ENCODE measurements at regions not wholly inside any gene's neighbourhood (a gene's known extent, or its start where the extent isn't known, plus 50 kb on each side); places are given as distances from the start of the nearest gene placed in this dataset.

- no peak overlapping the region for H3K9ac ChIP-seq (ENCODE audit: low read length in 2 of 2)
Measured at GRCh38 chr5:110841137-110841536, 102.3 kb downstream of the SLC25A46 start.

DNA sequence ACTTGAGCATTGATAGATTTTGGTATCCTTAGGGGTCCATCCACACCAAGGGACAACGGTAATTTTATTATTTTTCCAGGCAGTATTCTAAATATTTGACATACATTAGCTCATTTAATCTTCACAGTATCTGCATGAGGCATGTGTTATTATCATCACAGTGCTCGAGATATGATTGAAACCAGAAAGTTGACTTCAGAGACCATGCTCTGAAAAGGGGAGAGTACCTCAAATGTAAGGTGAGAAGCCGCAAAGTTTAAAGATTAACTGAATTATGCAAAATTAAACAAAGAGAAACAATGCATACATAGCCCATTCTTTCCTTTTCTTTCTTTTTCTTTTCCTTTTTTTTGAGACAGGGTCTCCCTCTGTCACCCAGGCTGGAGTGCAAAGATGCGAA, 104.1 kb downstream of the SLC25A46 start:
- no peak overlapping the region for H3K27ac ChIP-seq (ENCODE audit: low read length)

More at GRCh38 chr5:110841137-110841536, 102.3 kb downstream of the SLC25A46 start:
- H3K4me1 ChIP-seq (ENCODE audit: control insufficient read depth, insufficient read depth, low read length): peaks cover 14% of the 10 kb centered on the region
- H3K9me3 ChIP-seq (ENCODE audit: control insufficient read depth in 2 of 2, low read length in 2 of 2): no peaks in the 10 kb centered on the region
- no peaks in the 10 kb centered on the region for H3K36me3 ChIP-seq (ENCODE audit: control insufficient read depth in 2 of 2, insufficient read depth in 2 of 2, low read length in 2 of 2)
- no peak overlapping the region for H3K27ac ChIP-seq (ENCODE audit: low read length)
- no peak overlapping the region for H3K4me3 ChIP-seq (ENCODE audit: low read length in 2 of 2)
- H3K27me3 ChIP-seq (ENCODE audit: control insufficient read depth in 1 of 2, insufficient read depth in 2 of 2, low read length in 2 of 2): no peaks in the 10 kb centered on the region

GRCh38 chr5:110844251-110844650, 105.4 kb downstream of the SLC25A46 start:
- Histone ChIP-seq H3K9me3 (ENCODE audit: control insufficient read depth in 2 of 2, low read length in 2 of 2) (no peaks in the 10 kb centered on the region), H3K36me3 (ENCODE audit: control insufficient read depth in 2 of 2, insufficient read depth in 2 of 2, low read length in 2 of 2) (no peaks in the 10 kb centered on the region), H3K4me1 (ENCODE audit: control insufficient read depth, insufficient read depth, low read length) (peaks cover 8% of the 10 kb centered on the region), H3K9ac (ENCODE audit: low read length in 2 of 2) (no peak overlapping the region), H3K27me3 (ENCODE audit: control insufficient read depth in 1 of 2, insufficient read depth in 2 of 2, low read length in 2 of 2) (no peaks in the 10 kb centered on the region), H3K27ac (ENCODE audit: low read length) (no peak overlapping the region), H3K4me3 (ENCODE audit: low read length in 2 of 2) (no peak overlapping the region)

More for the DNA sequence above, 104.1 kb downstream of the SLC25A46 start:
- Histone ChIP-seq H3K9me3 (ENCODE audit: control insufficient read depth in 2 of 2, low read length in 2 of 2) (no peaks in the 10 kb centered on the region), H3K4me3 (ENCODE audit: low read length in 2 of 2) (no peak overlapping the region), H3K36me3 (ENCODE audit: control insufficient read depth in 2 of 2, insufficient read depth in 2 of 2, low read length in 2 of 2) (no peaks in the 10 kb centered on the region), H3K27me3 (ENCODE audit: control insufficient read depth in 1 of 2, insufficient read depth in 2 of 2, low read length in 2 of 2) (no peaks in the 10 kb centered on the region), H3K9ac (ENCODE audit: low read length in 2 of 2) (no peak overlapping the region), H3K4me1 (ENCODE audit: control insufficient read depth, insufficient read depth, low read length) (peaks cover 8% of the 10 kb centered on the region)

DNA sequence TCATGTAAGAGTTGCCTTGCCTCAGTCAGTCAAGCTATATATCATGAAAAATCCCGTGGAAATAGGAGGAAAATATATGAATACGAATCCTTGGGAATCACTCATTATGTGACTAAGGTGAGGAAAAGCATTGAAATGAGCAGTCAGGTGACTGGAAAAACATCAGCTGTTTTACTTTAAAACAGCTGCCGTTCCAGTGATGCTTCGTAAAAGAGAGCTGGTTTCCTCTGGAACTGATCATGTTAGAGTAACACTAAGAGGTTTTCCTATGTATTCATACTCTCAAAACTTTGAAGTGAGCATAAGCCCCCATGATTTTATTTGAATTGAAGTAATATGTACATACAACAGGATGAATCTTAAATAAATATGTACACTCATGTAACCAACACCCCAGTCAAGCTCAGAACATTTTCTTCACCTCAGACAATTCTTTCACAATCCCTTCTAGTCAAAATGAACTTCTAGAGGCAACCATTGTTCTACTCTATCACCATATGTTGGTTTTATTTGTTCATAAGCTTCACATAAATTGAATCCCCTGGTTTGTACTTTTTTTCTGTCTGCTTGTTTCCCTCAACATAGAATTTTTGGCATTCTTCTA, 107.7 kb downstream of the SLC25A46 start:
- Histone ChIP-seq H3K27me3 (ENCODE audit: control insufficient read depth in 1 of 2, insufficient read depth in 2 of 2, low read length in 2 of 2) (no peaks in the 10 kb centered on the region), H3K9me3 (ENCODE audit: control insufficient read depth in 2 of 2, low read length in 2 of 2) (no peaks in the 10 kb centered on the region), H3K36me3 (ENCODE audit: control insufficient read depth in 2 of 2, insufficient read depth in 2 of 2, low read length in 2 of 2) (no peaks in the 10 kb centered on the region), H3K27ac (ENCODE audit: low read length) (no peak overlapping the region), H3K4me1 (ENCODE audit: control insufficient read depth, insufficient read depth, low read length) (no peaks in the 10 kb centered on the region), H3K4me3 (ENCODE audit: low read length in 2 of 2) (no peak overlapping the region), H3K9ac (ENCODE audit: low read length in 2 of 2) (no peak overlapping the region)

DNA sequence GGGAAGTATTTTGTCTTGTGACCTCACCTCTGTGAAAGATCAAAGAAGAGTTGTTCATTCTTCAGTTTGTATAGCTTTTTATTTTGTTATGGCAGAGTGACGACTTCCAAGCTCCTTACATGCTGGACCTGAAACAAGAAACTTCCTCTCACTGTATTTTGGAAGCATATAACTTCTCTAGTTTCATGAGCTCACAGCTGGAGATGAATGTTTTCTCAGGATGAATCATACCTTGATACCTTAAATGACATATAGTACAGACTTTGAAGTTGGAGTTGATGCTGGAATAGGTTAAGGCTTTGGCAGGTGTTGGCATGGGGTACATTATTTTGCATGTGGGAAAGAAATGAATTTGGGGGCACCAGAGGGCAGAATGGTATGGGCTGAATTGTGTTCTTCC, 112.5 kb downstream of the SLC25A46 start:
- no peaks in the 10 kb centered on the region for H3K4me1 ChIP-seq (ENCODE audit: control insufficient read depth, insufficient read depth, low read length)
- no peak overlapping the region for H3K9ac ChIP-seq (ENCODE audit: low read length in 2 of 2)
- H3K27ac ChIP-seq (ENCODE audit: low read length): no peak overlapping the region
- no peaks in the 10 kb centered on the region for H3K36me3 ChIP-seq (ENCODE audit: control insufficient read depth in 2 of 2, insufficient read depth in 2 of 2, low read length in 2 of 2)
- no peak overlapping the region for H3K4me3 ChIP-seq (ENCODE audit: low read length in 2 of 2)
- no peaks in the 10 kb centered on the region for H3K9me3 ChIP-seq (ENCODE audit: control insufficient read depth in 2 of 2, low read length in 2 of 2)
- H3K27me3 ChIP-seq (ENCODE audit: control insufficient read depth in 1 of 2, insufficient read depth in 2 of 2, low read length in 2 of 2): no peaks in the 10 kb centered on the region

GRCh38 chr5:110852053-110852452, 113.2 kb downstream of the SLC25A46 start:
- Histone ChIP-seq H3K36me3 (ENCODE audit: control insufficient read depth in 2 of 2, insufficient read depth in 2 of 2, low read length in 2 of 2) (no peaks in the 10 kb centered on the region), H3K4me1 (ENCODE audit: control insufficient read depth, insufficient read depth, low read length) (no peaks in the 10 kb centered on the region), H3K27me3 (ENCODE audit: control insufficient read depth in 1 of 2, insufficient read depth in 2 of 2, low read length in 2 of 2) (no peaks in the 10 kb centered on the region), H3K9ac (ENCODE audit: low read length in 2 of 2) (no peak overlapping the region), H3K4me3 (ENCODE audit: low read length in 2 of 2) (no peak overlapping the region), H3K9me3 (ENCODE audit: control insufficient read depth in 2 of 2, low read length in 2 of 2) (no peaks in the 10 kb centered on the region), H3K27ac (ENCODE audit: low read length) (no peak overlapping the region)

- H3K27ac ChIP-seq (ENCODE audit: low read length): no peak overlapping the region
- no peak overlapping the region for H3K4me3 ChIP-seq (ENCODE audit: low read length in 2 of 2)
- H3K9me3 ChIP-seq (ENCODE audit: control insufficient read depth in 2 of 2, low read length in 2 of 2): no peaks in the 10 kb centered on the region
- H3K4me1 ChIP-seq (ENCODE audit: control insufficient read depth, insufficient read depth, low read length): no peaks in the 10 kb centered on the region
- no peaks in the 10 kb centered on the region for H3K36me3 ChIP-seq (ENCODE audit: control insufficient read depth in 2 of 2, insufficient read depth in 2 of 2, low read length in 2 of 2)
- H3K27me3 ChIP-seq (ENCODE audit: control insufficient read depth in 1 of 2, insufficient read depth in 2 of 2, low read length in 2 of 2): no peaks in the 10 kb centered on the region
- no peak overlapping the region for H3K9ac ChIP-seq (ENCODE audit: low read length in 2 of 2)
Measured at GRCh38 chr5:110852541-110852940, 113.7 kb downstream of the SLC25A46 start.

DNA sequence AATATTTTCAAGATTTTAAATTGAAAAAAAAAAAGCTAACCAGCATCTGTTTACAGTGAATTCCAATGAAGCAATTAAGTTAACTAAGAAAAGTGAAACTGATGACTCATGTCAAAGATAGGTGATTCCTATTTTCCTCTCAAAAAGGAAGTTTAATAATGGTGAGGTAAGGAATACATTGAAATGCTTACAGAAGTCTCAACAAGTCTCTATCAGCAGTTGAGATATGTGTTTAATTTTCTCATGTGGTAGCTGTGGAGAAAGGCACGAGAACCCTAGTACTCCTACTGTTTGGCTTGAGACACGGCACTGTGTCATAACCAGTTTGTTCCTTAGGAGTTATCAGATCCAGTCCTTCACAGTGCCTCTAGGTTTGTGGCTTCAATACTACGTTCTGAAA, 114.5 kb downstream of the SLC25A46 start:
- Histone ChIP-seq H3K9ac (ENCODE audit: low read length in 2 of 2) (no peak overlapping the region), H3K27me3 (ENCODE audit: control insufficient read depth in 1 of 2, insufficient read depth in 2 of 2, low read length in 2 of 2) (no peaks in the 10 kb centered on the region), H3K27ac (ENCODE audit: low read length) (no peak overlapping the region), H3K4me3 (ENCODE audit: low read length in 2 of 2) (no peak overlapping the region), H3K36me3 (ENCODE audit: control insufficient read depth in 2 of 2, insufficient read depth in 2 of 2, low read length in 2 of 2) (no peaks in the 10 kb centered on the region), H3K4me1 (ENCODE audit: control insufficient read depth, insufficient read depth, low read length) (peaks cover 1% of the 10 kb centered on the region), H3K9me3 (ENCODE audit: control insufficient read depth in 2 of 2, low read length in 2 of 2) (no peaks in the 10 kb centered on the region)

DNA sequence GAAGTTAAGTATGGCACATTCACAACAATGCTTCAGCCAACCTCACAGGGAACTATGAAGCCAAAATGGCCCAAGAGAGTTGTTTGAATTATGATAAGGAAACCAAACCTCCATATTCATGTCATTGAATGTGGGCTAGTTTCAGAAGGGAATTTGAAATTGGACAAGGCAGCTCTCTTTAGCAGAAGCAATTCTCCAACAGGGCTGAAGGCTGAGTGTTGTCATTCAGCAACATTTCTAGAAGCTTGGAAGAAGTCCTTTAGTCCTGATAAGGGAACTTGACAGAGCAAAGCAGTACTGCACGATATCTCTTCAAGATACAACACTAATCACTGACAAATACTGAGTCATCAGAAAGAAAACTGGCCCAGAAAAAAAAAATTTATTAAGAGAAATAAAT, 115.4 kb downstream of the SLC25A46 start:
- H3K4me1 ChIP-seq (ENCODE audit: control insufficient read depth, insufficient read depth, low read length): peaks cover 3% of the 10 kb centered on the region
- H3K27ac ChIP-seq (ENCODE audit: low read length): no peak overlapping the region
- H3K27me3 ChIP-seq (ENCODE audit: control insufficient read depth in 1 of 2, insufficient read depth in 2 of 2, low read length in 2 of 2): no peaks in the 10 kb centered on the region
- H3K36me3 ChIP-seq (ENCODE audit: control insufficient read depth in 2 of 2, insufficient read depth in 2 of 2, low read length in 2 of 2): no peaks in the 10 kb centered on the region
- H3K9me3 ChIP-seq (ENCODE audit: control insufficient read depth in 2 of 2, low read length in 2 of 2): no peaks in the 10 kb centered on the region
- no peak overlapping the region for H3K4me3 ChIP-seq (ENCODE audit: low read length in 2 of 2)
- H3K9ac ChIP-seq (ENCODE audit: low read length in 2 of 2): no peak overlapping the region

DNA sequence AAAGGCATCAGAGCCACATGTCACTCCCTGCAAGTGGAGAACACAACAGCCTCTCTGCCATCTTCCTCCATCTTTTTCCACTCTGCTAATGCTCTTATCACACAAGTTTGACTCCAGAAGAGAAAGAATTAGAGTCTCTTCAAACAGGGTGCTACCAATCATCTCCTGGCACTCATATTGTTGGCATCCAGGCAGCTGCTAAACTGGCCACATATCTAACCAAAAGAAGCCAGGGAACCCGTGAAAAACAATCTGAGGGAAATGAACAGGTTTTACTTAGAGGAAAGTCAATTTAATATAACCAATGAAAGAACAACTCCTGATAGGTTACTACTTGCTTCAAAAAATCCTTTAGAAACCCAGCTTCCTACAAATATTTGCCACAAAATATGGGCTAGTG, 117.2 kb downstream of the SLC25A46 start:
- H3K27me3 ChIP-seq (ENCODE audit: control insufficient read depth in 1 of 2, insufficient read depth in 2 of 2, low read length in 2 of 2): no peaks in the 10 kb centered on the region
- H3K9ac ChIP-seq (ENCODE audit: low read length in 2 of 2): no peak overlapping the region
- no peaks in the 10 kb centered on the region for H3K36me3 ChIP-seq (ENCODE audit: control insufficient read depth in 2 of 2, insufficient read depth in 2 of 2, low read length in 2 of 2)
- H3K4me1 ChIP-seq (ENCODE audit: control insufficient read depth, insufficient read depth, low read length): peaks cover 3% of the 10 kb centered on the region
- H3K4me3 ChIP-seq (ENCODE audit: low read length in 2 of 2): no peak overlapping the region
- no peak overlapping the region for H3K27ac ChIP-seq (ENCODE audit: low read length)
- no peaks in the 10 kb centered on the region for H3K9me3 ChIP-seq (ENCODE audit: control insufficient read depth in 2 of 2, low read length in 2 of 2)

DNA sequence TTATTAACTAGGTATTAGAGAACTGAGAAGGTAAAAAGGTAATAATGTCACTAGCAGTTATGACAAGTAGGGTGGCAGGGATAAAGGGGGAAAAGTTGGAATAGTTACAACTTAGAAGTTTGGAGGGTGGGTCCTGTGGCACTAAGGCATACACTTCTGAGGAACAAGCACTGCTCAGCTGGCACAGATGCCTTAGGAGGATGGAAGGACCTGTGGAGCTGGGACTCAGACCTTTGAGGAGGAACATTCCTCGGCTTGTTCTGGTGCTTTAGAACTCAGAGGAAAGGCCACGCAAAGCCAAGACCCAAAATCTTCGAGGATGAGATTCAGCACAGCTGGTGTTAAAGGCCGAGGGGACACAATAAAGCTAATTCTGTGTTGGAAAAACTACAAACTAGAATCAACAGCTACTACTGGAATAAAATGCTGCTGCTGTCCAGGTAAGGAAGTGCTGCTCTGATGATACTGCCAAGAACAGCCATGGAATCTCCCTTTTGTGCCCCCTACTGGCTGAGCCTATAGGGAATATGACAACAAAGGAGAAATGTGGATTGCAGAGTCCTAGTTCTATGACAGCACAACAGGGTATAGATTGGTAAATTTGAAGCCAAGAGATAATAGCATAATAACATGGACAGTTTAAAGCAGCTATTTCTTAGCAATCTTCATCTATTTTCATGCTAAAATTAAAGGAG, 126.7 kb downstream of the SLC25A46 start:
- H3K27me3 ChIP-seq (ENCODE audit: control insufficient read depth in 1 of 2, insufficient read depth in 2 of 2, low read length in 2 of 2): no peaks in the 10 kb centered on the region
- no peak overlapping the region for H3K27ac ChIP-seq (ENCODE audit: low read length)
- no peaks in the 10 kb centered on the region for H3K9me3 ChIP-seq (ENCODE audit: control insufficient read depth in 2 of 2, low read length in 2 of 2)
- no peak overlapping the region for H3K4me3 ChIP-seq (ENCODE audit: low read length in 2 of 2)
- no peak overlapping the region for H3K9ac ChIP-seq (ENCODE audit: low read length in 2 of 2)
- H3K36me3 ChIP-seq (ENCODE audit: control insufficient read depth in 2 of 2, insufficient read depth in 2 of 2, low read length in 2 of 2): no peaks in the 10 kb centered on the region
- no peaks in the 10 kb centered on the region for H3K4me1 ChIP-seq (ENCODE audit: control insufficient read depth, insufficient read depth, low read length)

Data from stomach smooth muscle (tissue), 2 donors.